OCI-LY1 (cell line): ENCODE measurements at regions not wholly inside any gene's neighbourhood (a gene's known extent, or its start where the extent isn't known, plus 50 kb on each side); places are given as distances from the start of the nearest gene placed in this dataset.

Source experiments
- EZH2 ChIP-seq: fragments of 200-600 bp; sonication (generic), shearing (Covaris generic); IDR thresholded peaks from 2 replicates; pipeline ENCODE4 v1.8.0; 2017; ENCODE audit warnings: borderline replicate concordance, mixed run types, mild to moderate bottlenecking, antibody characterized with exemption, low read length, moderate library complexity, mixed read lengths
- TF ChIP-seq, protein P1 (sequence below): fragments of 200-600 bp; sonication (generic), shearing (Covaris generic); IDR thresholded peaks from 2 replicates; pipeline ENCODE4 v1.5.1; 2017; ENCODE audit warnings: mild to moderate bottlenecking, antibody characterized with exemption, low read length, moderate library complexity, mixed read lengths

DNA sequence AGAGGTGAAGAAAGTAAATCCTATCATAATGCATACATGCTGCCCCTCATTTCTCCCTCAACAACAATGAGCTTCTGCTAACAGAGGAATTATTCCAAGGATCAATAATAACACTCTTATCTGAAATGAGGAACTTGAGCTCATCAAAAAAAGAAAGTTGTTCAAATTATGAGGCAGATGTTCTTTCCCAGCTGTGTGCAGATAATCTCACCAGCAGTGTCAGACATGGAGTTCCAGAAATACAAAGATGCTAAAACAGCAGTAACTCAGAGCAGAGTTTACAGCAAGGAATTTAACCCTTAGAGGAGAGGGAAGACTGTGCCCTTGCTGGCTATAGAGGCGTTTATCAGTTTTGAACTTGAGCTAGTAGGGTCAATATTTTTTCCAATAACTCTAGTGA lies 153.1 kb downstream of the TRIM36 start:
- TF ChIP-seq, protein P1, sequence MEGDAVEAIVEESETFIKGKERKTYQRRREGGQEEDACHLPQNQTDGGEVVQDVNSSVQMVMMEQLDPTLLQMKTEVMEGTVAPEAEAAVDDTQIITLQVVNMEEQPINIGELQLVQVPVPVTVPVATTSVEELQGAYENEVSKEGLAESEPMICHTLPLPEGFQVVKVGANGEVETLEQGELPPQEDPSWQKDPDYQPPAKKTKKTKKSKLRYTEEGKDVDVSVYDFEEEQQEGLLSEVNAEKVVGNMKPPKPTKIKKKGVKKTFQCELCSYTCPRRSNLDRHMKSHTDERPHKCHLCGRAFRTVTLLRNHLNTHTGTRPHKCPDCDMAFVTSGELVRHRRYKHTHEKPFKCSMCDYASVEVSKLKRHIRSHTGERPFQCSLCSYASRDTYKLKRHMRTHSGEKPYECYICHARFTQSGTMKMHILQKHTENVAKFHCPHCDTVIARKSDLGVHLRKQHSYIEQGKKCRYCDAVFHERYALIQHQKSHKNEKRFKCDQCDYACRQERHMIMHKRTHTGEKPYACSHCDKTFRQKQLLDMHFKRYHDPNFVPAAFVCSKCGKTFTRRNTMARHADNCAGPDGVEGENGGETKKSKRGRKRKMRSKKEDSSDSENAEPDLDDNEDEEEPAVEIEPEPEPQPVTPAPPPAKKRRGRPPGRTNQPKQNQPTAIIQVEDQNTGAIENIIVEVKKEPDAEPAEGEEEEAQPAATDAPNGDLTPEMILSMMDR: no peak
- TF ChIP-seq EZH2: no peak
